ENCODE measurements at regions not wholly inside any gene's neighbourhood (a gene's known extent, or its start where the extent isn't known, plus 50 kb on each side); places are given as distances from the start of the nearest gene placed in this dataset.
"Not testable (repeated sequence)": the region's sequence is repeated elsewhere in the genome, so short reads cannot be mapped to it uniquely, and the experiment has no call there.

DNA sequence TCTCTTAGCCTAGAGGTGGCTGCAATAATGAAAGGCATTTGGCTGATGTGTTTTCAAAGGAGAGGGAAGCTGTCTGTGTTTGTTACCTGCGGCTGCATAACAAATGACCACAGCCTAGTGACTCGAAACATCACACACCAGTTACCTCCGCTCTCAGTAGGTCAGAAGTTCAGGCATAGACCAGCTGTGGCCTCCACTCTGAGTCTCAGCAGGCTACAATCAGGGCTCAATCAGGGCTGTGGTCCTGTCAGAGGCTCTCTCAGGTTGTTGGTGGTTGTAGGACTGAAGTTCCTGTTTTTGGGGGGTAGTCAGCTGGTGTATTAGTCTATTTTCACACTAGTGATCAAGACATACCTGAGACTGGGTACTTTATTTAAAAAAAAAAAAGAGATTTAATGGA, 1381.5 kb downstream of the CDH12 start:
- not testable (repeated sequence) for TF ChIP-seq POLR2A (IDR thresholded peaks at IDR 0.05; ENCODE audit: low read length); GATA1 (IDR thresholded peaks at IDR 0.05; ENCODE audit: low read depth, low read length)
